ENCODE measurements at regions not wholly inside any gene's neighbourhood (a gene's known extent, or its start where the extent isn't known, plus 50 kb on each side); places are given as distances from the start of the nearest gene placed in this dataset.

- Histone ChIP-seq H3K9me3 (ENCODE audit: control insufficient read depth in 4 of 4, low read length in 3 of 4) (no peaks in the 10 kb centered on the region), H3K36me3 (ENCODE audit: control insufficient read depth in 4 of 4, insufficient read depth in 3 of 4, low read depth in 1 of 4, low read length in 3 of 4) (no peaks in the 10 kb centered on the region), H3K27me3 (ENCODE audit: control insufficient read depth in 4 of 4, insufficient read depth in 4 of 4, low read length in 3 of 4) (peaks cover 0 to 3% (median 0%) of the 10 kb centered on the region in 4 donors), H3K27ac (ENCODE audit: low read depth in 1 of 2, low read length in 2 of 2) (no peak overlapping the region), H3K4me3 (ENCODE audit: low read depth in 1 of 3, low read length in 3 of 3) (no peak overlapping the region), H3K4me1 (ENCODE audit: control insufficient read depth in 4 of 4, insufficient read depth in 4 of 4, low read length in 3 of 4) (peaks cover 7 to 12% (median 11%) of the 10 kb centered on the region in 4 donors), H3K9ac (ENCODE audit: low read depth in 1 of 2, low read length in 2 of 2) (no peak overlapping the region)
- WGBS = 42% methylated on average over 8 of the region's 8 CpGs
- TF ChIP-seq, protein P1, sequence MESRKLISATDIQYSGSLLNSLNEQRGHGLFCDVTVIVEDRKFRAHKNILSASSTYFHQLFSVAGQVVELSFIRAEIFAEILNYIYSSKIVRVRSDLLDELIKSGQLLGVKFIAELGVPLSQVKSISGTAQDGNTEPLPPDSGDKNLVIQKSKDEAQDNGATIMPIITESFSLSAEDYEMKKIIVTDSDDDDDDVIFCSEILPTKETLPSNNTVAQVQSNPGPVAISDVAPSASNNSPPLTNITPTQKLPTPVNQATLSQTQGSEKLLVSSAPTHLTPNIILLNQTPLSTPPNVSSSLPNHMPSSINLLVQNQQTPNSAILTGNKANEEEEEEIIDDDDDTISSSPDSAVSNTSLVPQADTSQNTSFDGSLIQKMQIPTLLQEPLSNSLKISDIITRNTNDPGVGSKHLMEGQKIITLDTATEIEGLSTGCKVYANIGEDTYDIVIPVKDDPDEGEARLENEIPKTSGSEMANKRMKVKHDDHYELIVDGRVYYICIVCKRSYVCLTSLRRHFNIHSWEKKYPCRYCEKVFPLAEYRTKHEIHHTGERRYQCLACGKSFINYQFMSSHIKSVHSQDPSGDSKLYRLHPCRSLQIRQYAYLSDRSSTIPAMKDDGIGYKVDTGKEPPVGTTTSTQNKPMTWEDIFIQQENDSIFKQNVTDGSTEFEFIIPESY (IDR thresholded peaks at IDR 0.05) = no peak
- TF ChIP-seq FOXA2 (IDR thresholded peaks at IDR 0.05) (no peak), CTCF (IDR thresholded peaks at IDR 0.05; ENCODE audit: low read depth, low read length, missing input control) (no peak), MAX (IDR thresholded peaks at IDR 0.05) (no peak), GABPA (IDR thresholded peaks at IDR 0.05 in 1 of 2, conservative IDR thresholded peaks at IDR 0.05 in 1 of 2) (no peak), HNF4G (IDR thresholded peaks at IDR 0.05) (no peak), NR2F2 (IDR thresholded peaks at IDR 0.05) (peak; percentile 26)
- TF ChIP-seq, protein P2, sequence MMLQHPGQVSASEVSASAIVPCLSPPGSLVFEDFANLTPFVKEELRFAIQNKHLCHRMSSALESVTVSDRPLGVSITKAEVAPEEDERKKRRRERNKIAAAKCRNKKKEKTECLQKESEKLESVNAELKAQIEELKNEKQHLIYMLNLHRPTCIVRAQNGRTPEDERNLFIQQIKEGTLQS (IDR thresholded peaks at IDR 0.05) = no peak
- no peak for DNase-seq (ENCODE audit: low spot score)
These were observed 66.7 kb downstream of the SOX9 start for GRCh38 chr17:72187556-72187955.

- Histone ChIP-seq H3K36me3 (ENCODE audit: control insufficient read depth in 4 of 4, insufficient read depth in 3 of 4, low read depth in 1 of 4, low read length in 3 of 4) (no peaks in the 10 kb centered on the region), H3K27ac (ENCODE audit: low read depth in 1 of 2, low read length in 2 of 2) (no peak overlapping the region), H3K9me3 (ENCODE audit: control insufficient read depth in 4 of 4, low read length in 3 of 4) (no peaks in the 10 kb centered on the region), H3K27me3 (ENCODE audit: control insufficient read depth in 4 of 4, insufficient read depth in 4 of 4, low read length in 3 of 4) (peaks cover 0 to 3% (median 0%) of the 10 kb centered on the region in 4 donors), H3K4me3 (ENCODE audit: low read depth in 1 of 3, low read length in 3 of 3) (no peak overlapping the region), H3K4me1 (ENCODE audit: control insufficient read depth in 4 of 4, insufficient read depth in 4 of 4, low read length in 3 of 4) (peaks cover 0 to 2% (median under 1%) of the 10 kb centered on the region in 4 donors), H3K9ac (ENCODE audit: low read depth in 1 of 2, low read length in 2 of 2) (no peak overlapping the region)
- no peak for DNase-seq (ENCODE audit: low spot score)
- TF ChIP-seq, protein P1 (IDR thresholded peaks at IDR 0.05) = no peak
- TF ChIP-seq HNF4A (conservative IDR thresholded peaks at IDR 0.05) (no peak), FOXA1 (IDR thresholded peaks at IDR 0.05) (no peak), FOXA2 (IDR thresholded peaks at IDR 0.05) (no peak), JUND (IDR thresholded peaks at IDR 0.05) (no peak), RXRA (IDR thresholded peaks at IDR 0.05) (no peak), MAX (IDR thresholded peaks at IDR 0.05) (no peak), TAF1 (conservative IDR thresholded peaks at IDR 0.05) (no peak)
- TF ChIP-seq, protein P3, sequence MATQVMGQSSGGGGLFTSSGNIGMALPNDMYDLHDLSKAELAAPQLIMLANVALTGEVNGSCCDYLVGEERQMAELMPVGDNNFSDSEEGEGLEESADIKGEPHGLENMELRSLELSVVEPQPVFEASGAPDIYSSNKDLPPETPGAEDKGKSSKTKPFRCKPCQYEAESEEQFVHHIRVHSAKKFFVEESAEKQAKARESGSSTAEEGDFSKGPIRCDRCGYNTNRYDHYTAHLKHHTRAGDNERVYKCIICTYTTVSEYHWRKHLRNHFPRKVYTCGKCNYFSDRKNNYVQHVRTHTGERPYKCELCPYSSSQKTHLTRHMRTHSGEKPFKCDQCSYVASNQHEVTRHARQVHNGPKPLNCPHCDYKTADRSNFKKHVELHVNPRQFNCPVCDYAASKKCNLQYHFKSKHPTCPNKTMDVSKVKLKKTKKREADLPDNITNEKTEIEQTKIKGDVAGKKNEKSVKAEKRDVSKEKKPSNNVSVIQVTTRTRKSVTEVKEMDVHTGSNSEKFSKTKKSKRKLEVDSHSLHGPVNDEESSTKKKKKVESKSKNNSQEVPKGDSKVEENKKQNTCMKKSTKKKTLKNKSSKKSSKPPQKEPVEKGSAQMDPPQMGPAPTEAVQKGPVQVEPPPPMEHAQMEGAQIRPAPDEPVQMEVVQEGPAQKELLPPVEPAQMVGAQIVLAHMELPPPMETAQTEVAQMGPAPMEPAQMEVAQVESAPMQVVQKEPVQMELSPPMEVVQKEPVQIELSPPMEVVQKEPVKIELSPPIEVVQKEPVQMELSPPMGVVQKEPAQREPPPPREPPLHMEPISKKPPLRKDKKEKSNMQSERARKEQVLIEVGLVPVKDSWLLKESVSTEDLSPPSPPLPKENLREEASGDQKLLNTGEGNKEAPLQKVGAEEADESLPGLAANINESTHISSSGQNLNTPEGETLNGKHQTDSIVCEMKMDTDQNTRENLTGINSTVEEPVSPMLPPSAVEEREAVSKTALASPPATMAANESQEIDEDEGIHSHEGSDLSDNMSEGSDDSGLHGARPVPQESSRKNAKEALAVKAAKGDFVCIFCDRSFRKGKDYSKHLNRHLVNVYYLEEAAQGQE (IDR thresholded peaks at IDR 0.05) = no peak
- 97% methylated on average over 2 of the region's 2 CpGs for WGBS
These were observed 68.0 kb downstream of the SOX9 start for GRCh38 chr17:72188801-72189200.

All from liver (tissue), 8 donors.